GM12878 (cell line): ENCODE measurements at regions not wholly inside any gene's neighbourhood (a gene's known extent, or its start where the extent isn't known, plus 50 kb on each side); places are given as distances from the start of the nearest gene placed in this dataset.

Experiments
- BCL11A ChIP-seq: IDR thresholded peaks from 2 replicates; pipeline ENCODE4 v1.6.1; 2011; ENCODE audit warnings: low read depth, low read length
- BCL3 ChIP-seq: IDR thresholded peaks from 2 replicates; pipeline ENCODE4 v1.6.1; 2011; ENCODE audit warnings: borderline replicate concordance, low read depth, mild to moderate bottlenecking, moderate library complexity, low read length; ENCODE audit not compliant: insufficient read depth, poor library complexity, severe bottlenecking
- BCLAF1 ChIP-seq: fragments of 450-650 bp; IDR thresholded peaks from 2 replicates; pipeline ENCODE4 v1.6.1; 2017; ENCODE audit warnings: antibody characterized with exemption, mild to moderate bottlenecking, moderate library complexity
- IKZF2 ChIP-seq, 2 experiments: fragments of 450-650 bp; IDR thresholded peaks; 2 replicates each; pipeline ENCODE4 v1.6.1; 2017; ENCODE audit warnings: mild to moderate bottlenecking in 2 of 2, moderate library complexity in 2 of 2
- SKIL ChIP-seq: fragments of 450-650 bp; IDR thresholded peaks from 2 replicates; pipeline ENCODE4 v1.6.1; 2017; ENCODE audit warnings: mild to moderate bottlenecking, low read depth, inconsistent platforms; ENCODE audit not compliant: poor library complexity, severe bottlenecking
- ZBTB40 ChIP-seq: fragments of 450-650 bp; IDR thresholded peaks from 2 replicates; pipeline ENCODE4 v1.6.1; 2016; ENCODE audit warnings: mild to moderate bottlenecking, moderate library complexity, borderline replicate concordance

- TF ChIP-seq BCLAF1 = no peak
- TF ChIP-seq BCL11A = no peak
- TF ChIP-seq ZBTB40 = no peak
- TF ChIP-seq BCL3 = no peak
- no peak for TF ChIP-seq SKIL
- no peak for TF ChIP-seq IKZF2 (IDR thresholded peaks at IDR 0.05)
These were observed 65.6 kb upstream of the TDRD3 start (continued) for GRCh38 chr13:60331249-60332012.
